ENCODE measurements at regions not wholly inside any gene's neighbourhood (a gene's known extent, or its start where the extent isn't known, plus 50 kb on each side); places are given as distances from the start of the nearest gene placed in this dataset.
"Not testable (repeated sequence)": the region's sequence is repeated elsewhere in the genome, so short reads cannot be mapped to it uniquely, and the experiment has no call there.

- no peak for TF ChIP-seq POLR2A (IDR thresholded peaks at IDR 0.05; ENCODE audit: extremely low read depth, insufficient read length)
- TF ChIP-seq, protein P1, sequence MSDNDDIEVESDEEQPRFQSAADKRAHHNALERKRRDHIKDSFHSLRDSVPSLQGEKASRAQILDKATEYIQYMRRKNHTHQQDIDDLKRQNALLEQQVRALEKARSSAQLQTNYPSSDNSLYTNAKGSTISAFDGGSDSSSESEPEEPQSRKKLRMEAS (IDR thresholded peaks at IDR 0.05; ENCODE audit: low read depth, low read length) = no peak
- no peak for TF ChIP-seq MYC (IDR thresholded peaks at IDR 0.05; ENCODE audit: low read depth, low read length)
- TF ChIP-seq CTCF (IDR thresholded peaks at IDR 0.05; ENCODE audit: low read depth, low read length) = no peak
- H3K4me3 ChIP-seq (ENCODE audit: low read depth, low read length) = no peak overlapping the region
- DNase-seq (ENCODE audit: low read depth) = no peak
Measured at GRCh38 chr6:113679051-113679450, 178.1 kb upstream of the MARCKS start.

GRCh38 chr6:113680301-113680700 is 176.8 kb upstream of the MARCKS start:
- H3K4me3 ChIP-seq (ENCODE audit: low read depth, low read length) = no peak overlapping the region
- TF ChIP-seq POLR2A (IDR thresholded peaks at IDR 0.05; ENCODE audit: extremely low read depth, insufficient read length) = no peak
- no peak for DNase-seq (ENCODE audit: low read depth)

DNA sequence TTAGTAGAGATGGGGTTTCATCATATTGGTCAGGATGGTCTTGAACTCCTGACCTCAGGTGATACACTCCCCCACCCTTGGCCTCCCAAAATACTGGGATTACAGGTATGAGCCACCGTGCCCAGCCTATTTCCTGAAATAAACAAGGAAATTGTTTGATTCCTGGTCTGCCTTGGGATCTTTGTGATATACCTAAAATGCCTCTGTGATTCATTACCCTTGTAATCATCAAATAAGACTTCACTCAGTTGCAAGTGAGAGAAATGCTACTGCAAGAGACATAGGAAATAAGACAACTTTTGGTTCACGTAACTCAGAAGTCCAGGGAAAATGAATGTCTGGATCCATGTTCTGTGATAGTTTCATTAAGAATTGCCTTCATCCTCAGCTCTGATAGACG is 173.2 kb upstream of the MARCKS start:
- TF ChIP-seq CTCF (IDR thresholded peaks at IDR 0.05; ENCODE audit: low read depth, low read length) (no peak), POLR2A (IDR thresholded peaks at IDR 0.05; ENCODE audit: extremely low read depth, insufficient read length) (no peak), MYC (IDR thresholded peaks at IDR 0.05; ENCODE audit: low read depth, low read length) (no peak)
- TF ChIP-seq, protein P1 (IDR thresholded peaks at IDR 0.05; ENCODE audit: low read depth, low read length) = no peak
- no peak overlapping the region for H3K4me3 ChIP-seq (ENCODE audit: low read depth, low read length)
- no peak for DNase-seq (ENCODE audit: low read depth)

- H3K4me3 ChIP-seq (ENCODE audit: low read depth, low read length) = no peak overlapping the region
- peak; percentile 32 for DNase-seq (ENCODE audit: low read depth)
- TF ChIP-seq POLR2A (IDR thresholded peaks at IDR 0.05; ENCODE audit: extremely low read depth, insufficient read length) (no peak), CTCF (IDR thresholded peaks at IDR 0.05; ENCODE audit: low read depth, low read length) (no peak), MYC (IDR thresholded peaks at IDR 0.05; ENCODE audit: low read depth, low read length) (no peak)
- TF ChIP-seq, protein P1 (IDR thresholded peaks at IDR 0.05; ENCODE audit: low read depth, low read length) = no peak
Measured at GRCh38 chr6:113684382-113684901, 172.7 kb upstream of the MARCKS start.

DNA sequence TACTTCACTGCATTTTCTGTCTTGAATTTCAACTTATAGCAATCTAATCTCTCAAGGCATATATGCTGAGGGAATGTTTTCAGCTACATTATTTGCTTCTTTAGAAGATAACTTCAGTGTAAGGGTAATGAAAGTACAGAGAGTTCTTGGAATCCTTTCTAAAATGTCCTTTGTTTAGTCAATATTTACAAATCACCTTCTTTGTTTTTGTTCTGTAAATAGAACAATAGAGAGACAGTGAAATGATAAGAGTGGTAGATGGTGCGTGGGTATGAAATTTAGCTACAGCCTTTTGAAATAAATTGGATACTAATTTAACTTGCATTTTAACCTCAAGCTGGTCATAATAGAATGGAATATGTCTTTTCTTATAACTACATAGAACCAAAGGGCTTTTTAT is 171.1 kb upstream of the MARCKS start:
- TF ChIP-seq POLR2A (IDR thresholded peaks at IDR 0.05; ENCODE audit: extremely low read depth, insufficient read length) (no peak), MYC (IDR thresholded peaks at IDR 0.05; ENCODE audit: low read depth, low read length) (no peak), CTCF (IDR thresholded peaks at IDR 0.05; ENCODE audit: low read depth, low read length) (no peak)
- TF ChIP-seq, protein P1 (IDR thresholded peaks at IDR 0.05; ENCODE audit: low read depth, low read length) = no peak
- H3K4me3 ChIP-seq (ENCODE audit: low read depth, low read length) = no peak overlapping the region
- DNase-seq (ENCODE audit: low read depth) = no peak

DNA sequence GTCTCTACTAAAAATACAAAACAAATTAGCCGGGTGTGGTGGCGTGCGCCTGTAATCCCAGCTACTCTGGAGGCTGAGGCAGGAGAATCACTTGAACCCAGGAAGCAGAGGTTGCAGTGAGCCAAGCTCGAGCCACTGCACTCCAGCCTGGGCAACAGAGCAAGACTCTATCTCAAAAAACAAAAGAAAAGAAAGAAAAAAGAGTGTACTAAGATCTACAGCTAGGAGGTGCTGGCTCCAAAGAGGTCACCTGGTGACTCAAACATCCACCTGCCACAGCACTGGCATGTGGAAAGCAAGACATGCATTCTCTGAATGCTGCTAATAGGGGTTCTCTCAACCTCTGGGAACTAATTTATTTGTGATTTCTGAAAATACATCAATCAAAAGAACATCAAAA is 167.5 kb upstream of the MARCKS start:
- not testable (repeated sequence) for DNase-seq (ENCODE audit: low read depth); H3K4me3 ChIP-seq (ENCODE audit: low read depth, low read length)

Measured in NB4 (cell line).